Liver (tissue), 3 donors: ENCODE measurements at regions not wholly inside any gene's neighbourhood (a gene's known extent, or its start where the extent isn't known, plus 50 kb on each side); places are given as distances from the start of the nearest gene placed in this dataset.

Experiments
- CTCF ChIP-seq: fragments of 150-350 bp; IDR thresholded peaks from 2 replicates; pipeline ENCODE4 v1.5.1; 2017; ENCODE audit warnings: improper control_type of control experiment, low read depth, low read length; ENCODE audit not compliant: missing input control
- EGR1 ChIP-seq, 2 donors: IDR thresholded peaks; 2 replicates each; pipeline ENCODE4 v1.6.1; 2016 to 2018; ENCODE audit warnings: antibody characterized with exemption in 2 of 2, low read depth in 2 of 2
- JUND ChIP-seq, 2 donors: IDR thresholded peaks; 2 replicates each; pipeline ENCODE4 v1.6.1; 2016; ENCODE audit warnings: antibody characterized with exemption in 2 of 2
- RAD21 ChIP-seq, 2 donors: IDR thresholded peaks; 2 replicates each; pipeline ENCODE4 v1.6.1; 2016; ENCODE audit warnings: antibody characterized with exemption in 2 of 2, mild to moderate bottlenecking in 2 of 2
- SP1 ChIP-seq: IDR thresholded peaks from 2 replicates; pipeline ENCODE4 v1.6.1; 2018; ENCODE audit warnings: antibody characterized with exemption, mild to moderate bottlenecking
- TAF1 ChIP-seq: conservative IDR thresholded peaks from 2 replicates; pipeline ENCODE4 v1.6.1; 2016; ENCODE audit warnings: antibody characterized with exemption, mild to moderate bottlenecking
- donor health status: healthy.
- donor health status: healthy.

DNA sequence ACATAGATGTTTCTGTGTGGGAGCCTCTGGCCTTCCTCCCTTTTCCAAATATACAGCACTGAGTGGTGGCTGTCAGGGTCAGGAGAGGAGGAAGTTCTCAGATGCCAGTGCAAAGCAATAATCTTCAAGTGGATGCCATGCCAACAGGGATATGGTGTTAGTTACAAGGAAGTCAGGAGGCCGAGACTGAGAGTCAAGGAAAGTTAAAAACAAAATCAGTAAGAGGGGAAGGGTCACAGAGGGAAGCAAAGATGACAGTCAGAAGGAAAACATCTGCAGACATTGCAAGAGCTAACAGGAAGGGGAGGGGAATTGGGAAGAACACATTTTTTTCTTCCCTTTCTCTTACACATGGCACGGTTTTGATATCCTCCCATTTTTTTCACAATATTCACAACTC lies 691.4 kb downstream of the ADGRL2 start:
- TF ChIP-seq JUND (IDR thresholded peaks at IDR 0.05) (no peak), CTCF (no peak), TAF1 (no peak), RAD21 (IDR thresholded peaks at IDR 0.05) (no peak), EGR1 (IDR thresholded peaks at IDR 0.05; ENCODE audit: low read depth in 2 of 2) (no peak), SP1 (no peak)
